Renal cortical epithelial cell (primary cell): ENCODE measurements at regions not wholly inside any gene's neighbourhood (a gene's known extent, or its start where the extent isn't known, plus 50 kb on each side); places are given as distances from the start of the nearest gene placed in this dataset.
"Not testable (repeated sequence)": the region's sequence is repeated elsewhere in the genome, so short reads cannot be mapped to it uniquely, and the experiment has no call there.

Experiments used
- DNase-seq: peaks from one replicate; pipeline ENCODE4 v3.0.0-alpha.2; 2011; ENCODE audit warnings: low read depth

DNA sequence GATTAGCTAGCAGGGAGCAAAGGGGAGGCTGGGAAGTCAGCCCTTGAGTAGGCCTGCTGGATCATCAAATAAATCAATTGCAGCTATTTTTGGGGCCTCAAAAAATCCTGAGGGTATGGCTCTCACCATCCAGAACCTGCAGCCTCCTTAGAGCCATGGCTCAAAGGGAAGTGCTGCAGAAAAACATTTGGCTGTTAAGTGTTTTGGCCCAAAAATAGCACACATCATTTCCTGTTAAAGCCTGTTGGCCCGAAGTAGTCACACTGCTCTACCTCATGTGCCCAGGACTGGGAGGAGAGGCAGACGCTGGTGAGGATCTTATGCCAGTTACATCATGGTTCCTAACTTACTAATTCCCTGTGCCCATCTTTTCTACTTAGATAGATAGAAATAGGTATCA, 176.8 kb upstream of the PLGLB1 start:
- not testable (repeated sequence) for DNase-seq

DNA sequence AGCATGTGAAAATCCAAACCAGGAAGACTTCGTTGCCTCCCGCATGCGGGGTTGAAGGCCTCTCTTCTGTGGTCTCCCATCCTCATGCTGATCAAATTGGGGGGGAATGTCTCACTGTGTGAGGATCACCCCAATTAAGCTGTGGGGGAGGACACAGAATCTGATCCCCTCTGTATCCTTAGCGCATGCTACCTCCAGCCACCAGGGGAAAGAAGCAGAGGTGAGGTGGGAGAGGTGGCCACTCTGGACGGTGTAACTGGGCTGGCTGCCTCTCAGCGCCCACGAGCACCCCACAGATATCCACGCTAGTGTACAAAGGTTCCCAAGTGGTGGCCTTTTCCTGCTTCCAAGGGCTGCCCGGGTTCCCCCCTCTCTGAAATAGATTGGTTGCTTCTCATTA, 177.6 kb upstream of the PLGLB1 start:
- DNase-seq, result not testable (repeated sequence)

DNA sequence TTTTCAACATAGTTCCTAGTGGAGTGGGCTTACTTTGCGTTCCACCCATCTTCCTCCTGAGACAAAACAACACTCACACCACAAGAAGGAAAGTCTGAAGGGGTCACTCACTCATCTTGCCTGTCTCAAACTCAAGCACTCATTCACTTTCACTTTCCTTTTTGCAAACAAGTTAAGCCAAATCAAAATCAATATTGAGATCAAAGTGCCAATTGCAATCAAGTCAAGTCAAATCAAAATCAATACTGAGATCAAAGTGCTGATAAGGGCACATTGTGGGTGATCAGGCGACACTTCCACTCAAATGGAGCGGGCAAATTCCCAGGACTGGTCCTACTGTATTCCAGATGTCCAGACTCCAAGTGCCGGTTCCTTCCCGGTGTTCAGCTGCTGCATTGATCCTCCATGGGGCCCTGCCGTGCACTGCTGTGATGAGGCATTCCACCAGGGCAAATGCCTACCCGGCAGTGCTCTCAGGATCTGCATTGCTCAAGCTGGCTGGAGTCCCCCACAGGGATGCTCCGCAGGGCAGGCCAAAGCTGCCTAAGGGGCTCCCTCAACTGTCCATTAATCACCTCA, 183.0 kb upstream of the PLGLB1 start:
- not testable (repeated sequence) for DNase-seq

DNA sequence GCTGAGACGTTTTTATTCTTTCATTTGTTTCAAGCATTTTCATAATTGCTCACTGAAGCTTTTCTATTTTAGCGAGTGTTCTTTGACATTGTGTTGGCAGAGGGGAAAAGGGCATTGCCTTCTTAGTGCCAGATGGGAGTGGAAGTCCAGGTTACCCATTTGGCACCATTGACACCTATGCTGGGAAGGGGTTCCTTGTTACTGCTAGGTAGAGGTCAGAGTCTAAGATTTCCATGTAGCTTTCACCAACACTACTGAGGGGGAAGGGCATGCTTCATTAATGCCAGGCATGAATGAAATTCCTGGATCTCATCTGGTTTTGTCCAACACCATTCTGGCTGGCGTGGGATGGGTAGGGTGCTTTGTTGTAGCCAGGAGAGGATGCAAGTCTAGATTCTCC, 191.3 kb upstream of the PLGLB1 start:
- not testable (repeated sequence) for DNase-seq

DNA sequence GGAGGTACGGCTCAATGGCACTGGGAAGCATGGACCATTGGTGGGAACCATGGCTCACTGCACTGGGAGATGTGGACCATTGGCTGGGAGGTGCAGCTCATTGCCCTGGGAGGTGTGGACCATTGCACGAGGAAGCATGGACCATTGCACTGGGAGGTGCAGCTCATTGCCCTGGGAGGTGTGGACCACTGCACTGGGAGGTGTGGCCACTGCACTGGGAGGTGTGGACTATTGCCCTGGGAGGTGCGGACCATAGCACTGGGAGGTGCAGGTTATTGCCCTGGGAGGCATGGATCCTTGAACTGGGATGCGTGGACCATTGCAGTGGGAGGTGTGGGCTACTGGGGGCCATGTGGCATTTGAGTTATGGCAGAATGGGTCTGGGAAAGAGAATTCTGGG, 195.4 kb upstream of the PLGLB1 start:
- not testable (repeated sequence) for DNase-seq

DNA sequence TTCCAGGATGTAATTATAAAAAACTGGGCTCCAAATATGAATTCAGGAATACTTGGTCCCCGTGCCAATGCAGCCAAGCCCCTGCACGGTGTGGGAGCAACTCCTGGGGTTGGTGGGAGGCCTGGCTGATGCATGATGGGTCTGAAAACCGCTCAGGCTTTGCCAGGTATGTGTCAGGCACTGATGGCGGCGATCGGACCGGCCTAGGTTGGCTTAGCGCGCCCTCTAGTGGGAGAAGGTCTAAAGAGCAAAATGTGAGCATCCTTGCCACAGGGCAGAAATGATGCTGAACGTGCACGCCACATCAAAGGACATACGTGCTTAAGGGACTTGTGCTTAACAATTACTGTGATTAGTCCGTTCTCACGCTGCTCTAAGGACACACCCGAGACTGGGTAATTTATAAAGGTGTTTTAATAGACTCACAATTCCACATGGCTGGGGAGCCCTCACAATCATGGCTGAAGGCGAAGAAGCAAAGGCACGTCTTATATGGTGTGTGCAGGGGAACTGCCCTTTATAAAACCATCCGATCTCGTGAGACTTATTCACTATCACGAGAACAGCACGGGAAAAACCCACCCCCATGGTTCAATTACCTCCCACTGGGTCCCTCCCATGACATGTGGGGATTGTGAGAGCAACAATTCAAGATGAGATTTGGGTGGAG, 196.2 kb upstream of the PLGLB1 start:
- not testable (repeated sequence) for DNase-seq

DNA sequence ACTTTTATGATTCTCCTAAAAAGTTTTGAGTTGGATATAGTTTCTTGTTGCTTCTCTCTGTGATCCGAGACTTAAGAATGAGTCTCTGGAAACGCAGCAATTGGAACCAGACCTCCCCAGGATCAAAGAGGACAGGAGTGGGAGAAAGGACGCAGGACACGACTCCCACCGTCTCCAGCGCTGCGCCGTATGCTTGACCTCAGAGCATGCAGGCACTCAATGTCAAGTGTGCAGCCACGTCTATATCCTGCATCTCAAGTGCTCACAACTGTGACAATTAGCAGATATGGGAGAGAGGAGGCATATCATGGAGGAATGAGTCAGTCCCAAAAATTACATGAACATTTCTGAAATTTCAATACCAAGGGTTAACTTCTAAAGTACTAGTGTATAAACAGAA, 199.0 kb upstream of the PLGLB1 start:
- DNase-seq, result not testable (repeated sequence)

DNA sequence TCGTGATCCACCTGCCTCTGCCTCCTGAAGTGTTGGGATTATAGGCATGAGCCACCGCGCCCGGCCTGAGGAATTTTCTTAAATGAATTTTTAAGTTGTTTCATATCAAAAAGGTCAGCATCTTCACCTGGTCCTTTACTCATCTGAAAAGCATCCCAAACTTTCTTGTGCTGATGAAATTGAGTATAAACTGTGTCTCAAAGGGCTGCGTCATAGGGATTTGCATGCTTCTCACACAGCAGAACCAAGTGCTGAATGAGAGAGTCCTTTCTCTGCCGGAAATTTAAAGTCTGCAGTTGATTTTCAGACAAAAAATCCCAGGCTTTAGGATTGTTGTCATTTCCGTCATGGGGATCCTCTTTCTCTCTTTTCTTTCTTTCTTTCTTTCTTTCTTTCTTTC, 200.5 kb upstream of the PLGLB1 start:
- not testable (repeated sequence) for DNase-seq

DNA sequence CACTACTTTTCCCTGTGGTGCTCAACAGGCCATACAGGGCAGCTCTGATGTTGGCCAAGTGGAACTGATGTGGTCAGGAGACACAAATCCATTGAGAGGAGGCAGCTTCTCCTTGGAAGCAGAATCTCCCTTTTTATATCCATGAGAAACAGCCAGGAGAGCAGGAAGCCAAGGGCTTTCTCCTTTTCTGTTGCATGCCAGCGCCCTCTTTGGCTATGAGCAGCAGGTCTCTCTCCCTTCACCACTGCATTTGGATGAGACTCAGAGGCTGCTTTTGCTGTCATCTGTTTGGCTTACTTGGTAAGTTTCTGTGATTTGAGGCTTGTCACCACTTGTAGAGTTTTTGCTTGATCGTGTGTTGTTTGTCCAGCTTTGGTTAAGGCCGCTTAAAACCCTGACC, 202.2 kb upstream of the PLGLB1 start:
- not testable (repeated sequence) for DNase-seq

DNA sequence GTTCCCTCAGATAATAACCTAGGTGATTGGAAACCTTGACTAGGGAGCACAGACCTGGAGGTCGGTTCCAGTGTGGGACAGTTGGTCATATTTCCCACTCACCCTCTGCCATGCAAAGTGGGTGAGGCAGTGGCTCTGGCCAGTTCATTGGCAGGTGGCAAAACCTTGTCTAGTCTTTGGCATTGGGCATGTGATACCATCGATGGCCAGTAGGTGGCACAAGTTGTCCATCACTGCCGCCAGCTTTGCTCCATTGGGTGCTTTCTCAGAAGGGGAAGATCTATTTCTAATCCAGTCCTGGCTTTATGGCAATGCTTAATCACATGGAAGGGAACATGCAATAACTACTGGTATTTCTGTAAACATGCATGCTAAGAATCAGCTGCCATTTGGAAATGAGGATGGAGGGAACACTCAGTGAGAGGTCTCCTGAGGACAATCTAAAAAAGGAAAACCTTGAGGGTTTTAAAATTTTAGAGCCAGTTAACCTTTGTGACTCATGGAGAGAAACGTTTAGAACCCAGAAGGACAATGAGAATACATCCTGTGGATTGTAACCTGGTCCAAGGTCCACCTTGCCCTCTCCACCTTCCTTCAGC, 207.5 kb upstream of the PLGLB1 start:
- DNase-seq, result peak; percentile 45

DNA sequence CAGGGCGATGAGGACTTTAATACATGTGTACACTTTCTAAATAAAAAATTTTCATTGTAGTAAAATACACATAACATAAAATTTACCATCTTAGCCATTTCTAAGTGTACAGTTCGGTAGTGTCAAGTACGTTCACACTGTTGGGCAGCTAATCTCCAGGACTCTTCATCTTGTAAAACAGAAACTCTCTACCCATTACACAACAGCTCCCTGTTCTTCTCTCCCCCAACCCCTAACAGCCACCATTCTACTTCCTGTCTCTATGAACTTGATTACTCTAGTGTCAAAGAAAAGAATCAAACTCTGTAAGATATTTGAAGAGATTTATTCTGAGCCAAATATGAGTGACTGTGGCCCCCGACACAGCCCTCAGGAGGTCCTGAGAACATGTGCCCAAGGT, 208.3 kb upstream of the PLGLB1 start:
- not testable (repeated sequence) for DNase-seq

DNA sequence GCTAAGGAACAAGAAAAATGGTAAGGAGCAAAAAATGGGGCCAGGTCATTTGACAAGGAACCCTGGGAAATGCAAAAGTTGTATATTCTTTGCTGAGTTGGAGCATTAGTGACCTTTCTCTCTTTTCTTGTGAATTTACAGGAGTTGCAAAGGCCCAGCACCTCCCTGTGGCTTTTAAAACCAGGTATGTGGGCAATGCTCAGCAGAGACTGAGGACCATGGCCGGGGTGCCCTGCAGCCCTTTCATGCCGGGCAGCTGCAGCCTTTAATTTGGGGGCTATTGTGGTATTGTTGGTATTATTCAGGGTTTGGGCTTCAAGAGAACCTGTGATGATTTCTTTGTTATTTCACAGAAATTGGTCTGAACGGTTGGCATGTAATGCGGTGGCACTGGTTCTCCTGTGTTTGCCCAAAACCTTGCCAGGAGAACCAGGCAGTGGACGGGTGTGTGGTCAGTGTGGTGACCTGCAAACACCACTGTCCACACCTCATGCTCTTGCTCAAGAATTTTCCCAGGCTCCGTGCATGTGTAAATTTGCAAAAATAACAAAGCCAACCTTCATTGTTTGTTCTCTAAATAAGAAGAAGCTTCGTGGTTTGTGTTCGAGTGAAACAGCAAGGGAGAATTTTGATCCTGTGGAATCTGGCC, 213.8 kb upstream of the PLGLB1 start:
- DNase-seq, result not testable (repeated sequence)

DNA sequence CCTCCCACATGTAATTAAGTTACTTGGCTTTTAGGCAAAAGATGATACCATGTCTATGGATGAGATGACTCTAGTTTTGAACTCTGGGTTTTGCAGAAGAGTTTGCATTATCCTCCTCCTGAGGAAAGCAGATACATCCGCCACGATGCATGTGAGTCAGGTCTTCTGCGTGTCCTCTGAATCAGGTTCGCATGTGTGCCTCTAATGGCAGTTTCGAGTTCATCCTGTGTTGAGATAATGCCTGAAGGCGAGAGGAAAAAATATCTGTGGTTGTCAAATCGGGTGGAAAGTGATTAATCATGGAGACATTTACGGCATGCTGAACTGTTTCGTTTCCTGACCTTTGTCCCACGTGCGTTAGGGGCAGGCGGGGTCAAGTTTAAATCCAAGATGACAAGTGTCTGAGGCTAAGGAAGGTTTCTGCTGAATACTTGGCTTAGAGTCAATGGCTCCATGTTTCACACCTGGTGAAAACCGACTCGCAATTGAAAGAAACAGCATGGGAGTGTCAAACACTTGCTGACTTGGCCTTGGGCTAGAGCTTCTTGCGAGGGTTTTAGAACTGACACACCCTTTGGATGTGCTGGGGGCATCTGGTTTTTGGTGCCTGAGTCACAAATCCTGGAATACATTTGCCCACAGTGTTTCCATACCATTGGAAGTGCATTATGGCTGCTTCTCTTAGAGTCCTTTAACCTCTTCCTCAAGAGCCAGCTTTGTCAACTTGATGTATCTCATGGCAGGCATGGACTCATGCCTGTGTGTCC, 216.1 kb upstream of the PLGLB1 start:
- not testable (repeated sequence) for DNase-seq

DNA sequence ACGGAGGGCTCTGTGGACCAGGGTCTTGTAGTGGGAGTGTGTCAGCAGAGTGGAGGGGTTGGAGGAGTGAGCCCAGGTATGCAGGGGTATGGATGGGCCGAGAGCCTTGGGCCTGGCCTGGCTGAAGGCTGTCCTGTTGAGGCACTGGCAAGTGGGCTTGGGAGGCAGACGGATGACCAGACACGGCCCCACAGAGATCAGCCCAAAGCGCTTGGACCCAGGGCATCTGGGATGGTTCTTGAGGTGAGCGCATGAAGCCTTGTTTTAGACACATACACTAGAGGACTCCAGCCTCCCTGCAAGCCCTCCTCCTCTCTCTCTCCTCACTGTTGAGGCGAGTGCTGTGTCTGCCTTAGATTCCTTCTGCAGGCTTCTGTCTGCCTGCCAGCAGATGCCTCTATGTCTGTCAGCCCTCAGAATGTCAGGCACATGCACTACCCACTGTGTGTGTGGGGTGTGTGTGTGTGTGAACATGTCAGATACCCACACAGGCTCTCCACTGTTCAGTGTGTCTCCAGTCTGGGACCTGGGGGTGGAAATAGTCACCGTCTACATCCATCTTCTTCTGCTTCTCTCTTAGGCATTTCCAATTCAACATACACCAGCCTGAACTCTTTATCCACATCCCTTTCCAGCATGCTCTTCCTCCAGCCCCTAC, 218.0 kb upstream of the PLGLB1 start:
- DNase-seq, result not testable (repeated sequence)

DNA sequence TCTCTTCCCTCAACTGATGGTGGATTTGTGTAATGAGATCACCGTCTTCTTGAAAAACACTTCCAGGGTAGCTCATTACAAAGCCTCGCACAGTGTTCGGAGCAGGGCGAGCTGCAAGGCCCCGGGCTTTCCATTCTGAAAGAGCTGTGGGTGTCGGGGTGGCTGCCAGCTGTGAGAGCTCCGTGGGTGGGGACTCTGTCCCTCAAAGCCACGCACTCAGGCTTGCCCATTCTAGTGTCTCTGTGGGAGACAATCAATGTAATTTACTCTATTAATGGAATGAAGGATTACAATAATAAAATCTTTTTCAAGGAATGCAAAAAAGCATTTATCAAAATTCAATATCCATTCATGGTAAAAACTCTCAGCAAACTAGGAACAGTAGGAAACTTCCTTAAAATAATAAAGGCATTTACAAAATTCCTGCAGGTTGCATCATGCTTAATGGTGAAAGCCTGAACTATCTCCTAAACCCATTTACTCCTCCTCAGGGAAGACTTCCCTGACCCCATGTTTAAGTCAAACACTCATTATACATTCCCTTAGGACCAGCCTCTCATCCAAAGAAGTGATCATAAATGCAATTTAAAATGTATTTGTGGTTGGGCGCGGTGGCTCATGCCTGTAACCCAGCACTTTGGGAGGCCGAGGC, 224.5 kb upstream of the PLGLB1 start:
- DNase-seq, result not testable (repeated sequence)

DNA sequence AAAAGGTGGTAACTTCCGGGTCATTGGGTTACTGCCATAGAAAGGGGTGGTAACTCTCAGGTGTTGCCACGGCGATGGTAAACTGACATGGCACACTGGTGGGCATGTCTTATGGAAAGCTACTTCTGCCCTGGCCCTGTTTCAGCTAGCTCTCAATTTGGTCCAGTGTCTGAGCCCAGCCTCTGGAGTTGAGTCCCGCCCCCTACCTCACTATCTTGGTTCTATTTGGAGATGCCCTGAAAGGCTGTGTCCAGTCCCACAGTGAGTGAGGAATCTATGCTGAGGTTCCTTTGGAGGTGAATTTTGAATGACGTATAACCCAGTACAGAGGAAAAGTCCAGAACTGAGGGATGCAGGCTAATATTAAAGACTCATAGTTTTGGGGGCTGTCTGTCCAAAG, 230.4 kb upstream of the PLGLB1 start:
- not testable (repeated sequence) for DNase-seq

DNA sequence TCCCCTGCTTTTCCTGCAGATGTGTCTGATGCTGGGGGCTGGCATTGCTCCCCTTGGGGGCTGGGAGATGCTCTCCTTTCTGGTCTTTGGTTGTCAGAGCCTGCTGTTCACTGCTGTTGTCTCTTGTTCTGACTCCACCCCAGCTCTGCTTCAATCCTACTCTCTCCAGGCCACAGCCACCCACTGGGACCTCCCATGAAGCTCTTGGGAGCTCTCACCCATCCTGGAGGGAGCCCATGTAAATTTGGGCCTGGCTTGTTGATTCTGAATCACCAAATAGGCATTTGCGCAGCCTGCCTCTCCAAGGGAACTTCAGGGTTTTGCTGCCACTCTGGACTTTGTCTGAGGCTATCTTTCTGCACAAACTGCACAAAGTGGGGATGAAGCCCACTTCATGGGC, 232.9 kb upstream of the PLGLB1 start:
- not testable (repeated sequence) for DNase-seq

DNA sequence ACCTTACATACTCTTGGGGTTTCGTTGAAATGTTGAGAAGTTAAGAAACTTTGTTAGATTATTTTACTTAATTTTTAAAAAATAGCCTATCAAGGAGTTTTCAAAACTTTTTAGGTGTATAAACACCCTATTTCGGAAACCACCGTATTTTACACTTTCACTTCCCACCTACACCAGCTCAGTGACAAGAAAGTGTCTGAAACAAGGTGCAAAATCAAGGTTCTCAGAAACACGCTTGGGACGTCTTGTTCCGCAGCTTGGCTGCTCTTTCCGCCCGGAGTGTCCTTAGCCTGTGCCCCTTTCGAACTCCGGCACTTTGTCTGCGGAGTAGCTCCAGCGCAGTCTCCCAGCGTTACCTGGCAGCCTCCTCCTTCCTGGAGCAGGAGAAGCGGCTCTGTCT, 233.8 kb upstream of the PLGLB1 start:
- not testable (repeated sequence) for DNase-seq

DNA sequence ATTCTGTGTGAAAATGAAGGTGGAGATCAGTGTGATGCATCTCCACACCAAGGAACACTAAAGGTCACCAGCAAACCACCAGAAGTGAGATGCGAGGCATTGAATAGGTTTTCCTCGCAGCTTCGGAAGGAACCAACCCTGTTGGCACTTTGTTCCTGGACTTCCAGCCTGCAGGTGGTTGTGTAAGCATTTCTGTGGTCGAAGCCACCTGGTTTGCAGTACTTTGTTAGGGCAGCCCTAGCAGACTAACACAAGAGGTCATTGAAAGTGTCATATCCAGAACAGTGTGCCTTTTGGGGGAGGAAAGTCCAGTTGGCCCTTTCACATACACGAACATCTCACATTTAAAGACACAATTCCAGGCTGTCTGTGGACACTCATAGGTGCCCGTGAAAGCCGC, 237.2 kb upstream of the PLGLB1 start:
- DNase-seq, result not testable (repeated sequence)

DNA sequence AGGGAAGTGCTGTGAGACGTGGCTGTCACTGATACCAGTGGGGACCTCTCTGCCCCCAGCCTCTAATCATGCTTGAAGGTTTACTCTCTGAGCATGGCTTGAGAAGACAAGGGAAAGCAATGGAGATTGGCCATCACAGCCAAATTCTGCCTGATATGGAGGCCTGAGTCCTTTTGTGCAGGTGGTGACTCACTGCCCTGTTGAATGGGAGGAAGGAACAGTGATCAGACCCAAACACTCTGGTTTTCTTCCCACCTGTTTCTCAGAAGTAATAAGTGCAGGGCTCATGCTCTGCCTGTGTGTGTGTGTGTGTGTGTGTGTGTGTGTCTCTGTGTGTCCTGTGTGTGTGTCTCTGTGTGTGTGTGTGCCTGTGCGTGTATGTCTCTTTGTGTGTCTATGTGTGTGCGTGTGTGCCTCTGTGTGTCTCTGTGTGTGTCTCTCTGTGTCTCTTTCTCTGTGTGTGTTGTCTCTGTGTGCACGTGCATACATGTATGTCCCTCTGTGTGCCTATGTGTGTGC, 240.6 kb upstream of the PLGLB1 start:
- not testable (repeated sequence) for DNase-seq
